ENCODE measurements at regions not wholly inside any gene's neighbourhood (a gene's known extent, or its start where the extent isn't known, plus 50 kb on each side); places are given as distances from the start of the nearest gene placed in this dataset.

- TF ChIP-seq CTCF (IDR thresholded peaks at IDR 0.05; ENCODE audit: insufficient read depth, low read length, poor library complexity, severe bottlenecking) (no peak), EZH2phosphoT487 (conservative IDR thresholded peaks at IDR 0.05; ENCODE audit: low read length) (no peak)
Measured at GRCh38 chr13:67620665-67621064, 390.5 kb upstream of the PCDH9 start.
